ENCODE measurements at regions not wholly inside any gene's neighbourhood (a gene's known extent, or its start where the extent isn't known, plus 50 kb on each side); places are given as distances from the start of the nearest gene placed in this dataset.

DNA sequence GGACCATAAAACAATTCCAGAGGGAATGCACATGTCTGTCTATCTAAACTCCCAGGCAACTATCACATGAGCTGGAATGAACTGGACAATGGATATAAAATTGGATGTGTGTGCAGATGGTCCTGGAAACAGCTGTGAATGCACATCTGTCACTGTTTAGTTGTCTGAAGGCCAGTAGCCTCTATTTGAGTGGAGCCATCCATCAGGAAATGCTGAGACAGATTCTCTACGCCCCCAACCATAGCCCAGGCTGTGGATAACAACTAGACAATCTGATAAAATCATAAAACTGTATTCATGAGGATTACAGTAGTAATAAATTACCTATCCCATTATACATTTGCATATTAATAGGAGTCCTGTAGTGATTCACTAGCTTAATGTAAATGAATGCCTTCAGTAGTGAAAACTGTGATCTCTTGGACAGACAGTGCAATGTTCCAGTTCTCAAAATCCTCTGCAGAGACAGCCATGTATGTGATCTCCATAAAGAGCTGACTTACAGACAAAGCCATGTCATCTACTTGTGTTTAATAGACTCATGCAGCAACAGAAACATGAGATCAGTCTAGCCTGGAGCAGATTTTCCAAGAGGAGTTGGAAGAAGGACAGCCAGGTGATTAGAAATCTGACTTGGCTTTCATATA lies 907.6 kb downstream of the KCNMA1 start:
- TF ChIP-seq, protein P1, sequence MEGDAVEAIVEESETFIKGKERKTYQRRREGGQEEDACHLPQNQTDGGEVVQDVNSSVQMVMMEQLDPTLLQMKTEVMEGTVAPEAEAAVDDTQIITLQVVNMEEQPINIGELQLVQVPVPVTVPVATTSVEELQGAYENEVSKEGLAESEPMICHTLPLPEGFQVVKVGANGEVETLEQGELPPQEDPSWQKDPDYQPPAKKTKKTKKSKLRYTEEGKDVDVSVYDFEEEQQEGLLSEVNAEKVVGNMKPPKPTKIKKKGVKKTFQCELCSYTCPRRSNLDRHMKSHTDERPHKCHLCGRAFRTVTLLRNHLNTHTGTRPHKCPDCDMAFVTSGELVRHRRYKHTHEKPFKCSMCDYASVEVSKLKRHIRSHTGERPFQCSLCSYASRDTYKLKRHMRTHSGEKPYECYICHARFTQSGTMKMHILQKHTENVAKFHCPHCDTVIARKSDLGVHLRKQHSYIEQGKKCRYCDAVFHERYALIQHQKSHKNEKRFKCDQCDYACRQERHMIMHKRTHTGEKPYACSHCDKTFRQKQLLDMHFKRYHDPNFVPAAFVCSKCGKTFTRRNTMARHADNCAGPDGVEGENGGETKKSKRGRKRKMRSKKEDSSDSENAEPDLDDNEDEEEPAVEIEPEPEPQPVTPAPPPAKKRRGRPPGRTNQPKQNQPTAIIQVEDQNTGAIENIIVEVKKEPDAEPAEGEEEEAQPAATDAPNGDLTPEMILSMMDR (IDR thresholded peaks at IDR 0.05; ENCODE audit: insufficient read depth, low read depth, low read length) = no peak
- no peak for TF ChIP-seq EZH2 (IDR thresholded peaks at IDR 0.05; ENCODE audit: insufficient read depth, low read length)
